ENCODE measurements at regions not wholly inside any gene's neighbourhood (a gene's known extent, or its start where the extent isn't known, plus 50 kb on each side); places are given as distances from the start of the nearest gene placed in this dataset.

GRCh38 chr2:120884472-120885290 lies 149.0 kb downstream of the GLI2 start:
- no peak for DNase-seq

GRCh38 chr2:120885321-120885720 lies 149.7 kb downstream of the GLI2 start:
- no peak for DNase-seq

DNA sequence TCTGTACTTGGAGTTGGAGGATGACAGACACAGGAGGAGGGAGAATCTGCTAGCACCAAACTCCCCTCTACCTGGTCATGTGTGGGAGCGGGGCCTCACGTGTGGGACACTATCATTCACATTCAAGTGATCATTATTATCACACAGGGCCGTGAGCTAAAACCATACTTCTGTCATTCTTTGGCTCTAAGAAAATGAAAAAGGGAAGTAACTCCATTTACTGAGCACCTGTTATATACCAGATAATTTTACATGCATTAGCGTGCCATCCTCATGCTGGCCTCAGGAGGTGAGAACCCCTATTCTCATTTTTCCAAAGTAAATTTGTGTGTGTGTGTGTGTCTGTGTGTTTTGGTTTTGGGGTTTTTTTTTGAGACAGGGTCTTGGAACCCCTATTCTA lies 150.1 kb downstream of the GLI2 start:
- DNase-seq: no peak

DNA sequence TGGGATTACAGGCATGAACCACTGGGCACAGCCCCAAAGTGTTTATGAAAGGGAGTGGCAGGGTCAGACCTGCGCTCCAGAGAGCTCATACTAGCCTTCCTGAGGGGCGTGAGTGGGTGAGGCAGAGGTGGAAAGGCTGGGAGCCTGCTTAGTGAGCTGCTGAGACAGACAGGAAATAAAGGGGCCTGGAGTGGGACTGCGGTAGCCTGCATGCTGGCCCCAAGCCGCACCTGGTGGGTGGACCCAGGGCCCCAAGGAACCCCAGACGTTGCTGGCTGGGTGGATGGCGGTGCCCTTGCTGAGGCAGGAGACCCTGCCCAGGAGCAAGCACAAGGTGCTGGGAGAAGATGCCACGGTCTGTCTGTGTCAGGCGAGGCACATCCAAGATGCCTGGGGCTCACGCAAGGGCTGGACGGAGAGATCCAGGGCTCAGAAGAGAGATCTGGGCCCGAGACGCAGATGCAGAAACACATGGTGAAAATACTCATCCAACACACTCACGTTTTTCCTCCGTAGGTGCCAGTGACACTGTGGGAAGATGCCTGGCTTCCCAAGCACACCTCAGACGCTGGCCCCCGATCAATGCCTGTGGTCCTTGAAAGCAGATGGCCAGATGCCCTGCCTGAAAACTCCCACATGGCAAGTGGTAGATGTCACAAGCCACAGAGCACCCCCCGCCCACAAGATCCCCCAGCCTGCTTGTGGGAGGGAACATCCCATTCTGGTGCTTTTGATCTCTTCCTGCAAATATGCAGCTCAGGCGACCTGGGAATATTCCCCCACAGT lies 151.1 kb downstream of the GLI2 start:
- DNase-seq: no peak

DNA sequence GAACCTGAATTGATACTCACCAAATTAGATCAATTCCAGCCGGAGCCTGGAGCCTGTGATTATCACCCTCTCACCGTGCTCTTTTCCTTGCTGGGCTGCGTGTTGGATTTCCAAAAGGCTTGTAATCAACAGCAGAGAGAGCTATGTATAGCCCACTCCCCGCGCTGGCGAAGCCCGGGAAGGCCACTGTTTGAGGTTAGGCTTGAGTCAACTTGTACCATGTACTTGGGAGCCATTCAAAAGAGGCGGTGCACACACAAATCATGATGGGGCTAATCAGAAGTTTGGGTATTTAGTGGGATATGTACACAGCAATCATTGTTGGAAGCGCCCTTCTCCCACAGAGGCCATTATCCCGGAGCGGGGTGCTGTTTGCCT lies 151.6 kb downstream of the GLI2 start:
- no peak for DNase-seq

- no peak for DNase-seq
Observed at GRCh38 chr2:120887741-120888231, 152.1 kb downstream of the GLI2 start.

DNA sequence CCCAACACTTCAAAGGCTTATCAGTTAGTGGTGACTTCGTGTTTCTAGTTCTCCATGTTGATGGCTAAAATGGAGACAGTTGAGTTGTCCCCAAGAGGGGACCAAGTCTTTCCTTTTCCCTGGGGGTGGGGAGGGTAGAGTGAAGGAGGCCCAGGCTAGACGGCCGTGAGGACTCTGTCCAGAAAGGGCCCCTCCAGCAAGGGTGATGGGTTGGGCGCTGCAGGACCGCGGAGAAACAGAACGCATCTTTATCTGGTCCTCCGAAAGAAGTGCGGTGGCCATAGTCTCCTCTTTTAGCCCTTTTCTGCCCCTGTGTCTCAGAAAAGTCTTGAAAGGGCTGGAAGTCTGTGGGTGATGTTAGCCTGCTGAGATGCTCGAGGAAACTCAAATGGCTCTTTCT lies 153.2 kb downstream of the GLI2 start:
- DNase-seq: no peak

DNA sequence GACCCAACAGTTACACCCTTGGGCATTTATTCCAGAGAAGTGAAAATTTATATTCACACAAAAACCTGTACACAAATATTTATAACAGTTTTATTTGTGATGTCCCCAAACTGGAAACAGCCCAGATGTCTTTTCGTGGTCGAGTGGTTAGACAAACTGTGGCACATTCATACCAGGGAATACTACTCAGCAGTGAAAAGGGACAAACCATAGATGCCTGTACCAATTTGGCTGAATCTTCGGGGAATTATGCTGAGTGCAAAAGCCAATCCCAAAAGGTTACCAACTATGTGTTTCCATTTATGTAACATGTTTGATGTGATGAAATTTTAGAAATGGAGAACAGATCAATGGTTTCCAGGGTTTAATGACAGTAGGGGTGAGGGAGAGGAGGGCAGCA lies 154.3 kb downstream of the GLI2 start:
- no peak for DNase-seq

- DNase-seq: no peak
Observed at GRCh38 chr2:120890566-120891360, 155.1 kb downstream of the GLI2 start.

GRCh38 chr2:120892271-120892966 lies 156.8 kb downstream of the GLI2 start:
- DNase-seq: no peak

DNA sequence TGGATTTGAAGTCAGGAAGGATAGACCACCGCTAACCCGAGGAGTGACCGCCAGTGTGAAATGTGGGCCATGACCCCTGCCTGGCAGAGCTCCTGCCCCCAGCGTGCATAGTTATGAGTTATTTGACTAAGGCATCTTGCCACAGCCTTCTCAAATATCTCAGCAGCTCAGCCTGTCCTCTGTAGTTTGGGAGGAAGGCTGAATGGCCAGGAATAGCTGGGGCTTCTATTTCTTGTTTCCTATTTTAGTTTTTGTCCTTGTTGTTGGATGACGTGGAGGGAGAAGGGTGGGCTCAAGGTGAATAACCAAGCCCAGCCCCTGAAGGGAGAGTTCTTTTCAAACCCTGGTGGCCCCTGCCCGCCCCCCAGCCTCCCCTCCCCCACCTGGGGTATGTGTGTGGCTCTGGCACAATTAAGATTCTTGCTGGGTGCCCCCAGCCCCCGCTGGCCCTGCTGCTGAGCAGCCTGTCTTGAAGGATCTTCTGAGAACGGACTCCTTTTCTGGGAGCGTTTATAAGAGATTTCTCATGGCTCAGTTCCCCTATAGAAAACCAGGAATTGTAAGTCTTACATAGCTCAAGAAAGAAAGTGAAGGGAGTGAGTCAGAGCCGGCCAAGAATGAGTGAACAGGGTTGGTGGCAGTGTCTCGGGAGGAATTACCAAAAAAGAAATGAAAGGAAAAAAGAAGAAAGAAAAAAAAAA lies 157.4 kb downstream of the GLI2 start:
- DNase-seq: no peak

DNA sequence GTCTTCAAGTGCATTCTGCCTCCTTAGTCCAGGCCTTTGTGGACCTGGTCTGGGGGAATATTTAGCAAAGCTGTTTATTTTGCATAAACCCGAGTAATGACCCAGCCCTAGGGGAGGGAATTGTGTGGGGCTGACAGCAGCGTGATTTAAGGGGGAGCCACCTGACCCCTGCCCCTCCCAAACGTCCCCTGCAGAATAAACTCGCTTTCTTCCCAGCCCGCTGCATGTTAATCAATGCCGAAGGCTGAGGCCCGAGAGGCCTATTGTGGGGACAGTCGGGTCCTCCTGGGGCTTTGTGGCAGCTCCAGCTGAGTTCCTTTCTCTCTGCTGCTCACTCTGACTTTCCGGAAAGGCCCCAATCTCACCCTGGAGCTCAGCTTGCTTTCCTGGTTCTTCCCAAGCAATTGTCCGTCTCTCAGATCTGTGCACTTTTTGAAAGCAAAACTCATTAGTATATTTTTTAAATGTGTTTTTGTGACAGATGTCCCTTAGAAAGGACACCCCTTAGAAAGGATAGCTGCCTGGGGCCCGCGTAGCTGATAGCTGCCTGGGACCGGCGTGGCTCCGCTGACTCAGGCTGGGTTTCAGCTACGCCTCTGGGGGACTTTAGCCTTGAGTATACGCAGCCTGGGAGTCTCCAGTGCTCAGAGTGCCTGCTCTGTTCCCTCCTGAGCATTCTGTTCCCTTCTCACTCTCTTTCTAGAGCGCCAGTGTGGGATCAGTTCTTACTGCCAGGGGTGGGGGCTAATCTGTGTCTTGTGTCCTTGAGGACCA lies 158.3 kb downstream of the GLI2 start:
- no peak for DNase-seq

GRCh38 chr2:120894966-120895365 lies 159.3 kb downstream of the GLI2 start:
- DNase-seq: no peak

DNA sequence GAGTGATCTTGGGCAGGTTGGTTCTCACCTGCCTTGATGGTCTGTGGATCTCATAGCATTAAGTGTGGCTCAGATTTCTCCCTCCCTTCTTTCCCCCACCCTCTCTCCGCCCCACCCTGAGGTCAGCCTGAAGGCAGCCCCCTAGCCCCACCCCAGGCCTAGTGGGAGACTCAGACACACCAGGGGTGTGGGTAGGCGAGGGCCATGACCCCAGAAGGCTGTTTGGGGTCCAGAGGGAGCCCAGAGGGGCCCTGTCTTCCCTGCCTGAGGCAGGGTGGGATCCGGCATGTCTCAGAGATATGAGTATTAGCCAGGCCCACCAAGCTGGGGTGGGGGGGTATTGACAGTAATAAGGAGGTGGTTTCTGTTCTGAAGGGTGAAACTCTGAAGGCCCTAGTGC lies 160.5 kb downstream of the GLI2 start:
- no peak for DNase-seq

DNA sequence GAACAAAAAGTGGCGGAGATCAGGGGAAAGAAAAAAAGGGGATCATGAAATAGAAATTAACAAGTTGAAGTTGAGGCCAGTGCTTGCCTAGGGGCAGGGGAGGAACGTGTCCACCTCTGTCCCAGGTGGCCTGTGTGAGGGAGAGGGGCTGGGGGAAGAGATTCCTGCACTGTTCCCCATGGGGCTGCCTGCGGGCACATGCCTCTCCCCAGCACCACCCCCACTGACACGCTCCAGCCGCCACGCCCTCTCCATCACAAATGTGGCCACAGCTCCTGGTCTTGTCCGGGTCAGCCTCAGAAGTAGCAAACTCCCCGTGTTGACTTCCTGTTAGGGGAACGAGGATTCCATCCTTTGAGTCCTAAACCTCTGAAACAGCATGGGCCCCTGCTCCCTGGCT lies 161.2 kb downstream of the GLI2 start:
- no peak for DNase-seq

DNA sequence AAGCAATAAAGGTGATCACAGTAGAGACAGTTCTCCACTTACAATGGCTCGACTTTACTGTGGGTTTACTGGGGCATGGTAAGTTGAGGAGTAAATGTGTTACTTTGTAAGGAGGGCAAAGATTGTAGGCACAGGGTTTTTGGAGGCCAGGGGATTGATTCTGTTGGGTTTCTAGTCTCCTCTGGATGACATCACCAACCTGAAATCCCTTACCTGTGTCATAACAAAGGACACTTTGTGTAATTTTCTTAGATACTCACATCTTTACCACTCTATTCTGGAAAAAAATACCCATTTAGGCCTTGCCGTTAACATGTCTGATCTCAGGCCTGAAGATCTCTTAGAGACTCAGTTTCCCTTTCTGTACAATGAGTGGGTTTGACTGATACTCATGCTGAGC lies 161.7 kb downstream of the GLI2 start:
- DNase-seq: no peak

DNA sequence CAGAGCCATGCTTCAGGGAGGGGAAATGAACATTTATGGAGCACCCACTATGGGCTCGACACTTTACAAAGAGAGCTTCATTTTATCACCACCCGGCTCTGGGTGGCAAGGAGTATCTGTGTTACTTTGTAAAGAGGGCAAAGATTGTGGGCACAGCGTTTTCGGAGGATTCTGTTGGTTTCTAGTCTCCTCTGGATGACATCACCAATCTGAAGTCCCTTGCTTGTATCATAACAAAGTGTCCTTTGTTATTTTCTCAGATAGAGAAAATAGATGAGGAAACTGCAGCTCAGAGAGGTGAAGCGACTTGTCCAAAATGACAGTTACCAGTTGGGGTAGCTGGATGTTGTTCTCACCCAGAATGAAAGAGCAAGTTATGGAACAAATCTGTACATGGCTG lies 162.8 kb downstream of the GLI2 start:
- no peak for DNase-seq

DNA sequence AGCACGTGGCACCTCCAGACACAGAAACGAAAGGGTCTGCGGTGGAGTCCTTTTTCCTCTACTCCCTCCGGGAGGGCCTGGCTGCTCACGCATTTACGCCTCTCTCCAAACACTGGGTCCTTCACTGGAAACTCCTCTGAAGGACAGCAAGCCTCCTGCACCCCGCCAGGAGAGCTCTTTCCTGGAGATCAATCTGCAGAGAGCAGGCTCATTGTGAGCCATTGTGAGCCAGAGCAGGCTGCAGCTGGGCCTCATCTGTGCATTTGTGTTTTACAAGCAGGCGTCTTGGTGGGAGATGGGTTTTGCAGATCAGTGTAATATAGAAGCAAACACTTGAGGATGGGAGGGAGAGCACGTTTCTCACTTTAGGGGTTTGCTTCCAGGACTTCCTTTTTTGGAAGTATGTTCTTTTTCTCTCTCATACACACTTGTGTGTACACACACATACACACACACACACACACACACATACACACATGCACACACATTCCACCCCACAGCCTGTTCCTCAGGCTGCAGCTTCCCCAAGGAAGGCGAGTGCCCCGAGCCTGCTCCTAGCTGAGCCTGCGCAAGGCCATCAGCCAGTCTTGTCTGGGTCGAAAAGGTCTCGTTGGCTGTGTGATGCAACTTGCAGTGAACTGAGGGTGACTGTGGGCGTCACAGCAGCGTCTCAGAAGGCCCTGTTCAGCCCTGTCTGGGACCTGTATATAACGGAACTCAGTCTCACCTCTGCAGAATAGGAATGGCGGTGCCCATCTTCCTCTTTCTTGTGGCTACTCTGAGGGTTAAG lies 163.5 kb downstream of the GLI2 start:
- no peak for DNase-seq

GRCh38 chr2:120899771-120900170 lies 164.1 kb downstream of the GLI2 start:
- DNase-seq: no peak

- no peak for DNase-seq
Observed at GRCh38 chr2:120901201-120901600, 165.5 kb downstream of the GLI2 start.

GRCh38 chr2:120902592-120902991 lies 166.9 kb downstream of the GLI2 start:
- DNase-seq: no peak

Data from NCI-H1694 (cell line).